ENCODE measurements at regions not wholly inside any gene's neighbourhood (a gene's known extent, or its start where the extent isn't known, plus 50 kb on each side); places are given as distances from the start of the nearest gene placed in this dataset.

DNA sequence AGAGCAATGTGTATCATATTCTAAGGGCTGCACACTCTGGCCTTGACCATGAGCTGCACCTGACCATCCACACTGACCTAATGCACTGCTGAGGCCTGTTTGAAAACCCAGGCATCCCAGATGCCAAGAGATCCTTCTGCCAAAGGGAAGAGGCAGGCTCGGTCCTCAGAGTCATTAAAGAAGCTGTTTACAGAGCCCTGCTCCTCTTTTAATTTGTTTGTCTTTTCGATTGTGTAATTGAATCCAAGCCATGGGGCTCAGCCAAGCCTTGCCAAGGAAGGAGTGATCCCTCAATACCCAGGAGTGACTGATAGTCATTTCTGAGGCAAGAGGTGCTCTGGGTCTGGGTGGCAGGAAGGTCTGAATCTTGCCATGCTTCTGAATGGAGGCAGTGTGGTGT is 94.5 kb upstream of the ISX start:
- H3K4me3 ChIP-seq (ENCODE audit: low read depth in 1 of 3, low read length in 3 of 3): no peak overlapping the region
- FAIRE-seq: no peak

DNA sequence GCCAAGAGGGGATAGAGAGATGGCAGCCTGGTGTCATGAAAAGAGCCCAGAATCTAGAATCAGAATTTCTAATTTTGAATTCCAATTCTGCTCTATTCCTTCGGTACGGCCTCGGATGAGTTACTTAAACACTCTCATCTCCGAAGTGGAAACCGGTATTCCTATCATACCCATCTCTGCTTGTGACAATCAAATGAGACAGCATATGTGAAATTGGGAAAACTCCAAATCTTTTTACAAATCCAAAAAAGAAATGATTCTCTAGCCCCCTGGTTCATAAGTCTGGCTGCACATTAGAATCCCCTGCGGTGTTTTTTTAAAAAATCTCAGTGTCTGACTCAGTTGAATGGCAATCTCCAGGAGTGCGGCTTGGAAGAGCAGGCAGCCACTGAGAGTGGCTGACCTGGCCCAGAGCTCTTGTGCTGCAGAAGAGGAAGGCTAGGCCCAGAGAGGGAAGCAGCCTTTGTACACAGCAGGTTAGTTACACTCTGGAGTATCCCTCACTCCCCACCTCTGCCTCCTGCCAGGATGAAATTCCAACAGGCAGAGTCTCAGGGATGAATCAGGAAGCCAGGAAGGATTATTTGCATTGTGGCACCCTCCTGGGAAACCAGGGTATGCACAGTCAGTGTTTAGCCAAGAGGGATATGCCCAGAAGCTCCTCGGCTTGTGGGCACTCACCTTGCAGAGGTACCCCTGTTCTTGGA is 93.6 kb upstream of the ISX start:
- Histone ChIP-seq H3K4me3 (ENCODE audit: low read depth in 1 of 3, low read length in 3 of 3) (no peak overlapping the region), H3K4me1 (ENCODE audit: control insufficient read depth in 3 of 3, insufficient read depth in 2 of 3, low read depth in 1 of 3, low read length in 2 of 3) (no peaks in the 10 kb centered on the region), H3K27me3 (ENCODE audit: control insufficient read depth in 3 of 3, insufficient read depth in 3 of 3, low read length in 3 of 3) (no peaks in the 10 kb centered on the region), H3K9me3 (ENCODE audit: control insufficient read depth in 2 of 2, insufficient read depth in 1 of 2, low read depth in 1 of 2, low read length in 1 of 2) (no peaks in the 10 kb centered on the region), H3K36me3 (ENCODE audit: control insufficient read depth in 3 of 3, insufficient read depth in 2 of 3, low read depth in 1 of 3, low read length in 3 of 3) (no peaks in the 10 kb centered on the region), H3K27ac (ENCODE audit: low read depth in 1 of 3, low read length in 2 of 3) (no peak overlapping the region)
- 72 to 81% (median 74%) methylated on average over 8 of the region's 8 CpGs for WGBS, 3 donors
- DNase-seq (no peak), FAIRE-seq (no peak)

More for the DNA sequence above, 94.5 kb upstream of the ISX start:
- no peak for DNase-seq
- H3K36me3 ChIP-seq (ENCODE audit: control insufficient read depth in 3 of 3, insufficient read depth in 2 of 3, low read depth in 1 of 3, low read length in 3 of 3): no peaks in the 10 kb centered on the region
- H3K4me1 ChIP-seq (ENCODE audit: control insufficient read depth in 3 of 3, insufficient read depth in 2 of 3, low read depth in 1 of 3, low read length in 2 of 3): no peaks in the 10 kb centered on the region
- no peak overlapping the region for H3K27ac ChIP-seq (ENCODE audit: low read depth in 1 of 3, low read length in 2 of 3)
- no peaks in the 10 kb centered on the region for H3K27me3 ChIP-seq (ENCODE audit: control insufficient read depth in 3 of 3, insufficient read depth in 3 of 3, low read length in 3 of 3)
- 7 to 44% (median 12%) methylated on average over 2 of the region's 2 CpGs for WGBS, 3 donors
- H3K9me3 ChIP-seq (ENCODE audit: control insufficient read depth in 2 of 2, insufficient read depth in 1 of 2, low read depth in 1 of 2, low read length in 1 of 2): no peaks in the 10 kb centered on the region

DNA sequence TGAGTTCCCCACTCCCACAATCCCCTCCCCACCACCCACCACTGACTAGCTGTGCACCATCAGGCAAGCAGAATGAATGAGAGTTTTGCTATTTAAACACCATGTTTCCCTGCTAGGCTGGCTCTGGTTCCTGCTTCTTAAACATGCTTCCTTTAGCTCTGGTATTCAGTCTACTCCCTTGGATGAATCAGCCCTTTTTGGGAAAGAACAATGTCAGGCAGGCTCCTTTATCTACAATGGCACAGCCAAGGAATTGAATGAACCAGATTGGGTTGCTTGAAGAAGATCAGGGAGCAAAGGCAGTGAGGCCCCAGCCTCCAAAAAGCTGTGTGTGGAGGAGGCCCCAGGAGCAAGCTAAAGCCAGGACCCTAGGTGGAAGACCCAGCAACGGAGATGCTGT is 92.9 kb upstream of the ISX start:
- no peak for FAIRE-seq
- Histone ChIP-seq H3K9me3 (ENCODE audit: control insufficient read depth in 2 of 2, insufficient read depth in 1 of 2, low read depth in 1 of 2, low read length in 1 of 2) (no peaks in the 10 kb centered on the region), H3K27ac (ENCODE audit: low read depth in 1 of 3, low read length in 2 of 3) (no peak overlapping the region), H3K4me3 (ENCODE audit: low read depth in 1 of 3, low read length in 3 of 3) (no peak overlapping the region), H3K4me1 (ENCODE audit: control insufficient read depth in 3 of 3, insufficient read depth in 2 of 3, low read depth in 1 of 3, low read length in 2 of 3) (no peaks in the 10 kb centered on the region), H3K27me3 (ENCODE audit: control insufficient read depth in 3 of 3, insufficient read depth in 3 of 3, low read length in 3 of 3) (no peaks in the 10 kb centered on the region), H3K36me3 (ENCODE audit: control insufficient read depth in 3 of 3, insufficient read depth in 2 of 3, low read depth in 1 of 3, low read length in 3 of 3) (no peaks in the 10 kb centered on the region)
- 43 to 68% (median 67%) methylated on average over 1 of the region's 1 CpG for WGBS, 3 donors
- no peak for DNase-seq

- Histone ChIP-seq H3K9me3 (ENCODE audit: control insufficient read depth in 2 of 2, insufficient read depth in 1 of 2, low read depth in 1 of 2, low read length in 1 of 2) (no peaks in the 10 kb centered on the region), H3K27ac (ENCODE audit: low read depth in 1 of 3, low read length in 2 of 3) (no peak overlapping the region), H3K4me1 (ENCODE audit: control insufficient read depth in 3 of 3, insufficient read depth in 2 of 3, low read depth in 1 of 3, low read length in 2 of 3) (no peaks in the 10 kb centered on the region), H3K4me3 (ENCODE audit: low read depth in 1 of 3, low read length in 3 of 3) (no peak overlapping the region), H3K36me3 (ENCODE audit: control insufficient read depth in 3 of 3, insufficient read depth in 2 of 3, low read depth in 1 of 3, low read length in 3 of 3) (no peaks in the 10 kb centered on the region), H3K27me3 (ENCODE audit: control insufficient read depth in 3 of 3, insufficient read depth in 3 of 3, low read length in 3 of 3) (no peaks in the 10 kb centered on the region)
- no peak for DNase-seq
- FAIRE-seq: no peak
- 59 to 66% (median 60%) methylated on average over 2 of the region's 2 CpGs for WGBS, 3 donors
Measured at GRCh38 chr22:34973926-34974325, 92.0 kb upstream of the ISX start.

- Histone ChIP-seq H3K27me3 (ENCODE audit: control insufficient read depth in 3 of 3, insufficient read depth in 3 of 3, low read length in 3 of 3) (no peaks in the 10 kb centered on the region), H3K9me3 (ENCODE audit: control insufficient read depth in 2 of 2, insufficient read depth in 1 of 2, low read depth in 1 of 2, low read length in 1 of 2) (no peaks in the 10 kb centered on the region), H3K4me3 (ENCODE audit: low read depth in 1 of 3, low read length in 3 of 3) (no peak overlapping the region), H3K27ac (ENCODE audit: low read depth in 1 of 3, low read length in 2 of 3) (no peak overlapping the region), H3K4me1 (ENCODE audit: control insufficient read depth in 3 of 3, insufficient read depth in 2 of 3, low read depth in 1 of 3, low read length in 2 of 3) (no peaks in the 10 kb centered on the region), H3K36me3 (ENCODE audit: control insufficient read depth in 3 of 3, insufficient read depth in 2 of 3, low read depth in 1 of 3, low read length in 3 of 3) (no peaks in the 10 kb centered on the region)
- WGBS, 3 donors: 9 to 28% (median 18%) methylated on average over 1 of the region's 1 CpG
- no peak for FAIRE-seq
- no peak for DNase-seq
Measured at GRCh38 chr22:34975721-34976120, 90.2 kb upstream of the ISX start.

DNA sequence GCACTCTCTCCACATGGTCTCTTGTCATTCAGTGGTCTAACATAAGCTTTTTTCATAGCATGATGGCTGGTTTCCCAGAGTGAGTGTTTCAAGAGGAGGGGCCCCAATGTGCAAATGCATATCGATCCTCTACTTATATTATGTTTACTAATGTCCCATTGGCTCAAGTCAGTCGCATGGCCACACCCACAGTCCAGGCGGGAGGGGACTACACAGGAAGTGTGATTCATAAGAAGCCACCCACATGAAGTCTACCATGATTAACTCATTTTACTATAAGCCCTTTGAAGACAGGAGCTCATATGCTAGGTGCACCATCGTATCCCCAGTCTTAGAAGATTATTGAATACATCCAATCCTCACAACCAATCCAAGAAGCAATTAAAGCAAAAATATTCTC is 89.5 kb upstream of the ISX start:
- H3K4me3 ChIP-seq (ENCODE audit: low read depth in 1 of 3, low read length in 3 of 3): no peak overlapping the region
- DNase-seq (no peak), FAIRE-seq (no peak)
- H3K4me1 ChIP-seq (ENCODE audit: control insufficient read depth in 3 of 3, insufficient read depth in 2 of 3, low read depth in 1 of 3, low read length in 2 of 3): no peaks in the 10 kb centered on the region
- 78 to 83% (median 83%) methylated on average over 4 of the region's 4 CpGs for WGBS, 3 donors
- H3K27ac ChIP-seq (ENCODE audit: low read depth in 1 of 3, low read length in 2 of 3): no peak overlapping the region
- no peaks in the 10 kb centered on the region for H3K36me3 ChIP-seq (ENCODE audit: control insufficient read depth in 3 of 3, insufficient read depth in 2 of 3, low read depth in 1 of 3, low read length in 3 of 3)
- H3K9me3 ChIP-seq (ENCODE audit: control insufficient read depth in 2 of 2, insufficient read depth in 1 of 2, low read depth in 1 of 2, low read length in 1 of 2): no peaks in the 10 kb centered on the region
- no peaks in the 10 kb centered on the region for H3K27me3 ChIP-seq (ENCODE audit: control insufficient read depth in 3 of 3, insufficient read depth in 3 of 3, low read length in 3 of 3)

GRCh38 chr22:34976886-34977285 is 89.1 kb upstream of the ISX start:
- peak in 1 of 2 donors; percentile 62 for DNase-seq
- 56 to 68% (median 60%) methylated on average over 2 of the region's 2 CpGs for WGBS, 3 donors
- no peaks in the 10 kb centered on the region for H3K36me3 ChIP-seq (ENCODE audit: control insufficient read depth in 3 of 3, insufficient read depth in 2 of 3, low read depth in 1 of 3, low read length in 3 of 3)
- no peak overlapping the region for H3K27ac ChIP-seq (ENCODE audit: low read depth in 1 of 3, low read length in 2 of 3)
- no peaks in the 10 kb centered on the region for H3K9me3 ChIP-seq (ENCODE audit: control insufficient read depth in 2 of 2, insufficient read depth in 1 of 2, low read depth in 1 of 2, low read length in 1 of 2)
- no peak overlapping the region for H3K4me3 ChIP-seq (ENCODE audit: low read depth in 1 of 3, low read length in 3 of 3)
- no peaks in the 10 kb centered on the region for H3K4me1 ChIP-seq (ENCODE audit: control insufficient read depth in 3 of 3, insufficient read depth in 2 of 3, low read depth in 1 of 3, low read length in 2 of 3)
- H3K27me3 ChIP-seq (ENCODE audit: control insufficient read depth in 3 of 3, insufficient read depth in 3 of 3, low read length in 3 of 3): no peaks in the 10 kb centered on the region
- no peak for FAIRE-seq

DNA sequence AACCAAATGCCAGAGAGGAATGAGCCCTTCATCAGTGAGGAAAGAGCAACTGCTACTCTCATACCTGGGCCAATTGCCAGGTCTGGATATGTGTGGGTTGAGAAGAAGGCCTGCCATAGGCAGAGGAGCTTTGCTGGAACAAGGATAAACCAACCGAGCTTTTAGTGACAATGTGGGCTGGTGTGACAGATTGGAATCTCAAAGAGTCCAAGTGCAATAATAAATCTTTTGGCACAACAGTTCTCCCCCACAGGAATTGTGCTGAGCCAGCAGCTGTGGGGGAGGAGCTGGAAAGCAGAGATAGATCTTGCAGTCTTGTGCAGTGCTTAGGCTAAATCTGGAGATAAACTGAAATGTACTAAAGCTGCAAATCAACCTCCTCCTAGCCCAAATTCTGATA is 79.4 kb upstream of the ISX start:
- no peak overlapping the region for H3K27ac ChIP-seq (ENCODE audit: low read depth in 1 of 3, low read length in 2 of 3)
- no peak overlapping the region for H3K4me3 ChIP-seq (ENCODE audit: low read depth in 1 of 3, low read length in 3 of 3)
- DNase-seq: no peak
- H3K36me3 ChIP-seq (ENCODE audit: control insufficient read depth in 3 of 3, insufficient read depth in 2 of 3, low read depth in 1 of 3, low read length in 3 of 3): no peaks in the 10 kb centered on the region
- no peaks in the 10 kb centered on the region for H3K4me1 ChIP-seq (ENCODE audit: control insufficient read depth in 3 of 3, insufficient read depth in 2 of 3, low read depth in 1 of 3, low read length in 2 of 3)
- H3K9me3 ChIP-seq (ENCODE audit: control insufficient read depth in 2 of 2, insufficient read depth in 1 of 2, low read depth in 1 of 2, low read length in 1 of 2): peaks cover 2 to 8% of the 10 kb centered on the region in 2 donors
- no peaks in the 10 kb centered on the region for H3K27me3 ChIP-seq (ENCODE audit: control insufficient read depth in 3 of 3, insufficient read depth in 3 of 3, low read length in 3 of 3)
- FAIRE-seq: no peak
- WGBS, 3 donors: 62 to 69% (median 63%) methylated on average over 1 of the region's 1 CpG

DNA sequence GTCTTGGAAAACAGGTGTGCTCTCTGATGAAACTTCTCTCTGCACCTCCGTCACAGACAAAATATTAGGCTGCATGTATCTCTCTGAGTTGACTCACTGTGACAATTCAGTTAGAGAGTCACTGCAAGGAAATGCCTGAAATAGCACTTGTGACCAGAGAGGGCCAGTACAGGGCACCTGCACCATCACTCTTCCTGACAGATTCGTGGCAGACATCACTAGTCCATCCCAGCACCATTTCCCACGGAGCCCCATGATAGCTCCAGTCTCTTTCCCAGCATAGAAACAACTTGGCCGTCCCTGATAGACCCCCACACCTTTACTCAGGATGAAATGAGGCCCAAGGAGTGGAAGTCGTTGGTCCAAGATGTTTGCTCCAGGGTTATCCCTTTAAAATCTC is 73.3 kb upstream of the ISX start:
- DNase-seq (no peak), FAIRE-seq (no peak)
- Histone ChIP-seq H3K9me3 (ENCODE audit: control insufficient read depth in 2 of 2, insufficient read depth in 1 of 2, low read depth in 1 of 2, low read length in 1 of 2) (peaks cover 0 to 3% of the 10 kb centered on the region in 2 donors), H3K36me3 (ENCODE audit: control insufficient read depth in 3 of 3, insufficient read depth in 2 of 3, low read depth in 1 of 3, low read length in 3 of 3) (no peaks in the 10 kb centered on the region), H3K4me3 (ENCODE audit: low read depth in 1 of 3, low read length in 3 of 3) (no peak overlapping the region), H3K4me1 (ENCODE audit: control insufficient read depth in 3 of 3, insufficient read depth in 2 of 3, low read depth in 1 of 3, low read length in 2 of 3) (no peaks in the 10 kb centered on the region), H3K27ac (ENCODE audit: low read depth in 1 of 3, low read length in 2 of 3) (no peak overlapping the region), H3K27me3 (ENCODE audit: control insufficient read depth in 3 of 3, insufficient read depth in 3 of 3, low read length in 3 of 3) (no peaks in the 10 kb centered on the region)
- WGBS, 3 donors: 44 to 56% (median 46%) methylated on average over 5 of the region's 5 CpGs
